Endodermal cell (in vitro differentiated cells): ENCODE measurements at regions not wholly inside any gene's neighbourhood (a gene's known extent, or its start where the extent isn't known, plus 50 kb on each side); places are given as distances from the start of the nearest gene placed in this dataset.
A peak's percentile ranks its signal among the peaks of the same experiment; 100 is the strongest.

Experiments
- DNase-seq: peaks from one replicate; pipeline ENCODE4 v3.0.0-alpha.2; 2017
- H3K27ac ChIP-seq: 2 replicates; pipeline ENCODE4 v1.5.1; 2013; ENCODE audit warnings: mild to moderate bottlenecking, low read depth, low read length, moderate library complexity
- H3K27me3 ChIP-seq: 2 replicates; pipeline ENCODE4 v1.6.1; 2013; ENCODE audit warnings: mild to moderate bottlenecking, low read length, moderate library complexity; ENCODE audit not compliant: insufficient read depth, control insufficient read depth, poor library complexity, severe bottlenecking
- H3K36me3 ChIP-seq: 2 replicates; pipeline ENCODE4 v1.7.0; 2013; ENCODE audit warnings: mild to moderate bottlenecking, low read length, moderate library complexity; ENCODE audit not compliant: control insufficient read depth, insufficient read depth
- H3K4me1 ChIP-seq: one replicate; pipeline ENCODE4 v1.7.0; 2013; ENCODE audit warnings: low read length; ENCODE audit not compliant: control insufficient read depth, insufficient read depth
- H3K4me3 ChIP-seq: 2 replicates; pipeline ENCODE4 v1.5.1; 2013; ENCODE audit warnings: mild to moderate bottlenecking, low read length, moderate library complexity
- H3K9ac ChIP-seq: 2 replicates; pipeline ENCODE4 v1.6.1; 2013; ENCODE audit warnings: mild to moderate bottlenecking, low read length, moderate library complexity; ENCODE audit not compliant: poor library complexity, severe bottlenecking; ENCODE audit errors: extremely low read depth
- H3K9me3 ChIP-seq: 2 replicates; pipeline ENCODE4 v1.6.1; 2013; ENCODE audit warnings: mild to moderate bottlenecking, low read length, moderate library complexity; ENCODE audit not compliant: control insufficient read depth
- H3K27ac Mint-ChIP-seq: 2 replicates; pipeline ENCODE4 v1.8.0; 2020; ENCODE audit warnings: mixed read lengths
- H3K27me3 Mint-ChIP-seq: 2 replicates; pipeline ENCODE4 v1.8.0; 2021; ENCODE audit warnings: mild to moderate bottlenecking, mixed read lengths; ENCODE audit not compliant: insufficient read depth
- H3K36me3 Mint-ChIP-seq: 2 replicates; pipeline ENCODE4 v1.8.0; 2020; ENCODE audit warnings: low read depth, mixed read lengths
- H3K4me1 Mint-ChIP-seq: 2 replicates; pipeline ENCODE4 v1.8.0; 2020; ENCODE audit warnings: mixed read lengths
- H3K4me3 Mint-ChIP-seq: 2 replicates; pipeline ENCODE4 v1.8.0; 2020; ENCODE audit warnings: mild to moderate bottlenecking, moderate library complexity, mixed read lengths
- H3K9me3 Mint-ChIP-seq: 2 replicates; pipeline ENCODE4 v1.8.0; 2020; ENCODE audit warnings: mild to moderate bottlenecking, mixed read lengths
- WGBS, 2 experiments: methylation state at CpG; one replicate each; pipeline versions ENCODE4 v1.1.5 to v1.1.7; 2013; ENCODE audit warnings: missing lambda C conversion rate in 2 of 2, mixed read lengths in 1 of 2; ENCODE audit not compliant: insufficient coverage in 1 of 2, insufficient read length in 1 of 2; 5-methylcytosine and 5-hydroxymethylcytosine counted together
- TF ChIP-seq, protein P1 (sequence below): fragments of 200-600 bp; sonication (generic); conservative IDR thresholded peaks from 2 replicates; pipeline ENCODE4 v1.5.0; 2021; ENCODE audit warnings: antibody characterized with exemption, mild to moderate bottlenecking

DNA sequence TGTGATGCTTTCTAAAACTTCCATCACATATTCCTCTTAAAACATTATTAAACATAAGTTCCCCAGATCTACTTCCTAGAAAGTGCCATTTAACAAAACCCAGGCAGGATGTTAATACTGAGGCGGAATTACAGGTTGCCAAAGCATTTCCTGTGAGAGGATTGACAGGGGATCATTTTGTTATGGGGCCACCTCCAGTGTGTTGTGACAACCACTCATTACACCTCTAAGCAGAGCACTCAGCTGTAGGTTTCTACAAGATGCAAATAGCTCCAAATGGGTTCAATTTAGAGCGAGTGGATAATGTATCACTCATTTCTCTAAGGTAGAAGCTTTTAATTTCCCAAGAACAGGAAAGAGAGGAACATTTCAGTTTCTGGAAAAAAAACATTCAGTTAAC, 1429.5 kb upstream of the ACVR2A start:
- no peak overlapping the region for H3K4me3 Mint-ChIP-seq
- H3K27me3 ChIP-seq, result no peaks in the 10 kb centered on the region
- H3K9me3 Mint-ChIP-seq, result peaks cover 6% of the 10 kb centered on the region
- H3K36me3 ChIP-seq, result no peaks in the 10 kb centered on the region
- no peak for DNase-seq
- peaks cover 17% of the 10 kb centered on the region for H3K4me1 Mint-ChIP-seq
- peaks cover 8% of the 10 kb centered on the region for H3K4me1 ChIP-seq
- H3K4me3 ChIP-seq, result no peak overlapping the region
- H3K27ac Mint-ChIP-seq, result peak overlapping the region; percentile 46
- no peak overlapping the region for H3K27ac ChIP-seq
- H3K27me3 Mint-ChIP-seq, result no peaks in the 10 kb centered on the region
- H3K9me3 ChIP-seq, result no peaks in the 10 kb centered on the region
- 71 to 88% methylated on average over 1 to 2 of the region's 2 CpGs for WGBS, 2 experiments
- H3K9ac ChIP-seq, result no peak overlapping the region
- TF ChIP-seq, protein P1, sequence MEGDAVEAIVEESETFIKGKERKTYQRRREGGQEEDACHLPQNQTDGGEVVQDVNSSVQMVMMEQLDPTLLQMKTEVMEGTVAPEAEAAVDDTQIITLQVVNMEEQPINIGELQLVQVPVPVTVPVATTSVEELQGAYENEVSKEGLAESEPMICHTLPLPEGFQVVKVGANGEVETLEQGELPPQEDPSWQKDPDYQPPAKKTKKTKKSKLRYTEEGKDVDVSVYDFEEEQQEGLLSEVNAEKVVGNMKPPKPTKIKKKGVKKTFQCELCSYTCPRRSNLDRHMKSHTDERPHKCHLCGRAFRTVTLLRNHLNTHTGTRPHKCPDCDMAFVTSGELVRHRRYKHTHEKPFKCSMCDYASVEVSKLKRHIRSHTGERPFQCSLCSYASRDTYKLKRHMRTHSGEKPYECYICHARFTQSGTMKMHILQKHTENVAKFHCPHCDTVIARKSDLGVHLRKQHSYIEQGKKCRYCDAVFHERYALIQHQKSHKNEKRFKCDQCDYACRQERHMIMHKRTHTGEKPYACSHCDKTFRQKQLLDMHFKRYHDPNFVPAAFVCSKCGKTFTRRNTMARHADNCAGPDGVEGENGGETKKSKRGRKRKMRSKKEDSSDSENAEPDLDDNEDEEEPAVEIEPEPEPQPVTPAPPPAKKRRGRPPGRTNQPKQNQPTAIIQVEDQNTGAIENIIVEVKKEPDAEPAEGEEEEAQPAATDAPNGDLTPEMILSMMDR, result no peak
- H3K36me3 Mint-ChIP-seq, result peaks cover under 1% of the 10 kb centered on the region

DNA sequence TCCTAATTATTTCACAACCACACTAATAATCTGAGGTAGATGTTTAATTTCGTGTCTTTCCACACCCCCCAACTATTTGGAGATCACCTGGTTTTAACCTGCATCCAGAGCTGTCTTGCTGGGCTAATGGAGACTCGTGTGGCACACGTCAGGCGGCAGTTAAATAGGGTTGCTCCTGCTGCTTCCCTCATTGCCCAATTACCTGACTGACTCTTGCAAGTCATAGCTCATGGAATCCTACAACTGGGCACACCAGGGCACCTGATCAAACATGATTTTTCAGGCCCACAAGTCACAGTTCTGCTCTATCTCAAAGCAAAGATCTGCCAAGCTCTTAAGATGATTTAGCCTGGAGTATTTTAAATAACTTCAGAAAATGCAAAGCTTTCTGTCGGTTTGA, 1430.4 kb upstream of the ACVR2A start:
- no peak overlapping the region for H3K27ac ChIP-seq

DNA sequence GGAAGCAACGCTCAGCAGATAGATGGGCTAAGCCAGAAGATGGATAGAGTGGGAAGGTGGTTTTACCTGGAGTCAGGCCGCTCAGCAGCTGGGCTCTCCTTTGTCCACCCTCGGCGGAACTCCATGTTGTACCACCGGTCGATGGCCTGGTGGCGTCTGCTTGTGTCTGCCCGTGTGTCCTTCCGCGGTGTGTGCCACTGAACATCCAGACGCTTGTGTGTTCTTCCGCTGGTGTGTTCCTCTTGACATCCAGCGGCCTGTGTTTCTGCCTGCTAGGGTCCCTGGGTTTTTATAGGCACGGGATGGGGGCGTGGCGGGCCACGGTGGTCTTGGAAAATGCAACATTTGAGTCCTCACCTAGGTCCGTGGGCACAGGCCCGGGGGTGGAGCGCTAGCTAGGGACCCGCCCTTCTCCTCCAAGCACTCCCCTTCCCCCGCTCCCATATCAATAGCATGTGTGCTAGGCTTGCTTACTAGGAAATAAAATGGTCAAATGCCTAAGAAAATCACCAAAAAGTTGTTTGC, 1431.7 kb upstream of the ACVR2A start:
- Histone ChIP-seq H3K4me1 (peaks cover 8% of the 10 kb centered on the region), H3K9ac (no peak overlapping the region), H3K4me3 (no peak overlapping the region), H3K9me3 (no peaks in the 10 kb centered on the region), H3K36me3 (no peaks in the 10 kb centered on the region), H3K27me3 (no peaks in the 10 kb centered on the region), H3K27ac (no peak overlapping the region)
- 95 to 97% methylated on average over 13 to 21 of the region's 22 CpGs for WGBS, 2 experiments
- Mint-ChIP-seq H3K9me3 (peaks cover 6% of the 10 kb centered on the region), H3K27ac (no peak overlapping the region), H3K4me3 (no peak overlapping the region), H3K27me3 (no peaks in the 10 kb centered on the region), H3K36me3 (peaks cover 2% of the 10 kb centered on the region), H3K4me1 (peaks cover 17% of the 10 kb centered on the region)
- TF ChIP-seq, protein P1, result no peak
- no peak for DNase-seq

More for the DNA sequence above, 1430.4 kb upstream of the ACVR2A start:
- Mint-ChIP-seq H3K4me3 (no peak overlapping the region), H3K9me3 (peaks cover 7% of the 10 kb centered on the region), H3K27me3 (no peaks in the 10 kb centered on the region), H3K36me3 (peaks cover 2% of the 10 kb centered on the region), H3K4me1 (peaks cover 17% of the 10 kb centered on the region), H3K27ac (peak overlapping the region; percentile 29)
- H3K27me3 ChIP-seq, result no peaks in the 10 kb centered on the region
- DNase-seq, result no peak
- H3K9ac ChIP-seq, result no peak overlapping the region
- TF ChIP-seq, protein P1, result no peak
- no peaks in the 10 kb centered on the region for H3K9me3 ChIP-seq
- no peak overlapping the region for H3K4me3 ChIP-seq
- 81 to 85% methylated on average over 5 of the region's 5 CpGs for WGBS, 2 experiments
- H3K4me1 ChIP-seq, result peaks cover 8% of the 10 kb centered on the region
- H3K36me3 ChIP-seq, result no peaks in the 10 kb centered on the region
